ENCODE measurements at regions not wholly inside any gene's neighbourhood (a gene's known extent, or its start where the extent isn't known, plus 50 kb on each side); places are given as distances from the start of the nearest gene placed in this dataset.
"Not testable (repeated sequence)": the region's sequence is repeated elsewhere in the genome, so short reads cannot be mapped to it uniquely, and the experiment has no call there.

- DNase-seq, result no peak
- intact Hi-C loops (cut with DNase I), result no loop called here
- Histone ChIP-seq H3K27ac (no peak overlapping the region), H3K9ac (ENCODE audit: low read depth in 2 of 2, low read length in 2 of 2) (no peak overlapping the region), H3K4me1 (no peaks in the 10 kb centered on the region), H3K27me3 (no peaks in the 10 kb centered on the region), H3K4me3 (no peak overlapping the region), H3K36me3 (no peaks in the 10 kb centered on the region), H3K9me3 (no peaks in the 10 kb centered on the region)
- no peak for TF ChIP-seq CTCF (IDR thresholded peaks at IDR 0.05)
These were observed 65.8 kb downstream of the SPIN4 start for GRCh38 chrX:63285375-63285774.

- intact Hi-C loops (cut with DNase I), result no loop called here
- Histone ChIP-seq H3K27me3 (no peaks in the 10 kb centered on the region), H3K9me3 (no peaks in the 10 kb centered on the region), H3K9ac (ENCODE audit: low read depth in 2 of 2, low read length in 2 of 2) (no peak overlapping the region), H3K27ac (no peak overlapping the region), H3K4me1 (no peaks in the 10 kb centered on the region), H3K36me3 (no peaks in the 10 kb centered on the region), H3K4me3 (no peak overlapping the region)
- DNase-seq, result no peak
- no peak for TF ChIP-seq CTCF (IDR thresholded peaks at IDR 0.05)
These were observed 66.5 kb downstream of the SPIN4 start for GRCh38 chrX:63284659-63285058.

GRCh38 chrX:63283348-63283747 lies 67.8 kb downstream of the SPIN4 start:
- Histone ChIP-seq H3K4me3 (no peak overlapping the region), H3K36me3 (no peaks in the 10 kb centered on the region), H3K4me1 (no peaks in the 10 kb centered on the region), H3K9ac (ENCODE audit: low read depth in 2 of 2, low read length in 2 of 2) (no peak overlapping the region), H3K9me3 (no peaks in the 10 kb centered on the region), H3K27ac (no peak overlapping the region), H3K27me3 (no peaks in the 10 kb centered on the region)
- intact Hi-C loops (cut with DNase I), result no loop called here
- TF ChIP-seq CTCF (IDR thresholded peaks at IDR 0.05), result no peak
- DNase-seq, result no peak

- Histone ChIP-seq H3K36me3 (no peaks in the 10 kb centered on the region), H3K4me1 (no peaks in the 10 kb centered on the region), H3K27me3 (no peaks in the 10 kb centered on the region), H3K27ac (no peak overlapping the region), H3K4me3 (no peak overlapping the region), H3K9ac (ENCODE audit: low read depth in 2 of 2, low read length in 2 of 2) (no peak overlapping the region), H3K9me3 (no peaks in the 10 kb centered on the region)
- intact Hi-C loops (cut with DNase I), result no loop called here
- TF ChIP-seq CTCF (IDR thresholded peaks at IDR 0.05), result no peak
- DNase-seq, result no peak
These were observed 68.3 kb downstream of the SPIN4 start for GRCh38 chrX:63282828-63283227.

GRCh38 chrX:63282077-63282476 lies 69.1 kb downstream of the SPIN4 start:
- no peaks in the 10 kb centered on the region for H3K9me3 ChIP-seq
- H3K27ac ChIP-seq, result no peak overlapping the region
- intact Hi-C loops (cut with DNase I), result no loop called here
- H3K36me3 ChIP-seq, result no peaks in the 10 kb centered on the region
- no peak for TF ChIP-seq CTCF (IDR thresholded peaks at IDR 0.05)
- no peak for DNase-seq
- no peaks in the 10 kb centered on the region for H3K4me1 ChIP-seq
- no peaks in the 10 kb centered on the region for H3K27me3 ChIP-seq
- no peak overlapping the region for H3K4me3 ChIP-seq
- no peak overlapping the region for H3K9ac ChIP-seq (ENCODE audit: low read depth in 2 of 2, low read length in 2 of 2)

GRCh38 chrX:63281465-63281864 lies 69.7 kb downstream of the SPIN4 start:
- intact Hi-C loops (cut with DNase I), result no loop called here
- no peaks in the 10 kb centered on the region for H3K4me1 ChIP-seq
- no peak for DNase-seq
- H3K36me3 ChIP-seq, result no peaks in the 10 kb centered on the region
- H3K9ac ChIP-seq (ENCODE audit: low read depth in 2 of 2, low read length in 2 of 2), result no peak overlapping the region
- no peaks in the 10 kb centered on the region for H3K27me3 ChIP-seq
- no peak for TF ChIP-seq CTCF (IDR thresholded peaks at IDR 0.05)
- H3K9me3 ChIP-seq, result no peaks in the 10 kb centered on the region
- H3K4me3 ChIP-seq, result no peak overlapping the region
- H3K27ac ChIP-seq, result no peak overlapping the region

- H3K9me3 ChIP-seq; H3K36me3 ChIP-seq; intact Hi-C loops (cut with DNase I); H3K27ac ChIP-seq; H3K4me1 ChIP-seq; DNase-seq; H3K27me3 ChIP-seq; H3K9ac ChIP-seq (ENCODE audit: low read depth in 2 of 2, low read length in 2 of 2); H3K4me3 ChIP-seq: not testable (repeated sequence)
These were observed 73.7 kb downstream of the SPIN4 start for GRCh38 chrX:63277394-63277793.

Measured in colonic mucosa (tissue), 4 donors.